C4-2B (cell line): ENCODE measurements at regions not wholly inside any gene's neighbourhood (a gene's known extent, or its start where the extent isn't known, plus 50 kb on each side); places are given as distances from the start of the nearest gene placed in this dataset.

ENCODE experiments used
- H3K27ac ChIP-seq: fragments of 450-650 bp; 2 replicates; pipeline ENCODE4 v1.5.1; 2017
- ZFX ChIP-seq: fragments of 450-650 bp; IDR thresholded peaks from 2 replicates; pipeline ENCODE4 v1.6.1; 2017
- TF ChIP-seq, protein P1 (sequence below): fragments of 450-650 bp; conservative IDR thresholded peaks from 2 replicates; pipeline ENCODE4 v1.5.1; 2017; ENCODE audit warnings: mild to moderate bottlenecking

DNA sequence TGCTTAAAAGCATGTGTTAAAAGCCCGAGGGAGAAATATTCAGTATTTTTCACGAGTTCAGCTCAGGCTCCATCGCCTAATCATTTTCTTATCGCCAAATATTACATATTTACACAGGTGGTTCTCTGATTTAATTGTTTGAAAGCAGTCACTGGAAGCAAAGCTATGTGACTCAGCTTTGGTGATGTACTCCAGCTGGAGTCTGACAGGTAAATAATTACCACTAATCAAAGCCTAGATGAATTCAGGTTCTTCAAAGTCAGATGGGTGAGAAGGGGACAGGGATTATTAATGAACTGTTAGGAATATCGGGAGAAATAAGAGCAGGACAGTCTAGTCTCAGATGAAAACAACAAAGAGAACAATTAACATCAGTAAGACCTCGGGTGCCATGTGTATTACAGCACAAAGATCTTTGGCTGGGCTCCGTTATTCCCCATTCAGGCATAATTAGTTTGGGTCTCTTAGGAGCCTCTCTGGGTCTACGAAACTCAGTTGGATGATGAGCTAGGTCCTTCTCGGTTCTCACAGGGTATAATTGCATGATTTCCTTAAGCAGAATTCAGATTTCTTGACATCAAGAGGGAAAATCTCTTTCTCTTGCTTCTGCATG is 331.7 kb upstream of the ADAMTS9 start:
- TF ChIP-seq, protein P1, sequence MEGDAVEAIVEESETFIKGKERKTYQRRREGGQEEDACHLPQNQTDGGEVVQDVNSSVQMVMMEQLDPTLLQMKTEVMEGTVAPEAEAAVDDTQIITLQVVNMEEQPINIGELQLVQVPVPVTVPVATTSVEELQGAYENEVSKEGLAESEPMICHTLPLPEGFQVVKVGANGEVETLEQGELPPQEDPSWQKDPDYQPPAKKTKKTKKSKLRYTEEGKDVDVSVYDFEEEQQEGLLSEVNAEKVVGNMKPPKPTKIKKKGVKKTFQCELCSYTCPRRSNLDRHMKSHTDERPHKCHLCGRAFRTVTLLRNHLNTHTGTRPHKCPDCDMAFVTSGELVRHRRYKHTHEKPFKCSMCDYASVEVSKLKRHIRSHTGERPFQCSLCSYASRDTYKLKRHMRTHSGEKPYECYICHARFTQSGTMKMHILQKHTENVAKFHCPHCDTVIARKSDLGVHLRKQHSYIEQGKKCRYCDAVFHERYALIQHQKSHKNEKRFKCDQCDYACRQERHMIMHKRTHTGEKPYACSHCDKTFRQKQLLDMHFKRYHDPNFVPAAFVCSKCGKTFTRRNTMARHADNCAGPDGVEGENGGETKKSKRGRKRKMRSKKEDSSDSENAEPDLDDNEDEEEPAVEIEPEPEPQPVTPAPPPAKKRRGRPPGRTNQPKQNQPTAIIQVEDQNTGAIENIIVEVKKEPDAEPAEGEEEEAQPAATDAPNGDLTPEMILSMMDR = no peak
- no peak for TF ChIP-seq ZFX
- H3K27ac ChIP-seq = no peak overlapping the region

DNA sequence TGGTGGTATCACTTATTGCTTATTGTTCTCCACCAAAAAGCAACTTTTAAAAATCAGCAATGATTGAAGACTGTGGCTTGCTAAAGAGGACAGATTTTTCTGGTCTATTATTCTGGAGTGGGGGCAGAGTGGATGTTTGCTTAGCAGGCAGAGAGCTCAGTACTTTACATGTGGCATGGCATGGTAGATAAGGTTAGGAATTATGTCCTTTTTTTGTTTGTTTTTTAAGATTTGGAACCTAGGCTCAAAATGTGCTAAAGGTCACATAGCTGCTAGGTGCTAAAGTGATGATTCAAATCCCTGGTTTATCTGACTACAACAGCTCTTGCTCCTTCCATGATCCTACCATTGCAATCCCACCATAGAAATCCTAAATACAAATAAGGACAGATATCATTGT is 331.0 kb upstream of the ADAMTS9 start:
- no peak for TF ChIP-seq ZFX
- TF ChIP-seq, protein P1 = no peak
- no peak overlapping the region for H3K27ac ChIP-seq

DNA sequence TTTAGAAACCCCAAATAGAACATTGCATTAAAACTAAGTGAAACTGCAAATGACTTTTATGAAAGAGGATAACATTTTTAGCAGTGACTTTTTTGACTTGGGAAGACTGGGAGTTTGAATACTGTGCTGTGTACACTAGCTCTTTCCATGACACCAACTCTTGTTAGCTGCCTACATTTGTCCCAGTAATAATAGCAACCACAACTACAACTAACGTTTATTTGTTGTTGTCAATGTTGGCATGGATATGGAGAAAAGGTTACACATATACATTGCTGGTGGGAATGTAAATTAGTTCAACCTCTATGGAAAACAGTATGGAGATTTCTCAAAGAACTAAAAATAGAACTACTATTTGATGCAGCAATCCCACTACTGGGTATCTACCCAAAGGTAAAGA is 329.6 kb upstream of the ADAMTS9 start:
- TF ChIP-seq, protein P1 = no peak
- no peak for TF ChIP-seq ZFX
- no peak overlapping the region for H3K27ac ChIP-seq

DNA sequence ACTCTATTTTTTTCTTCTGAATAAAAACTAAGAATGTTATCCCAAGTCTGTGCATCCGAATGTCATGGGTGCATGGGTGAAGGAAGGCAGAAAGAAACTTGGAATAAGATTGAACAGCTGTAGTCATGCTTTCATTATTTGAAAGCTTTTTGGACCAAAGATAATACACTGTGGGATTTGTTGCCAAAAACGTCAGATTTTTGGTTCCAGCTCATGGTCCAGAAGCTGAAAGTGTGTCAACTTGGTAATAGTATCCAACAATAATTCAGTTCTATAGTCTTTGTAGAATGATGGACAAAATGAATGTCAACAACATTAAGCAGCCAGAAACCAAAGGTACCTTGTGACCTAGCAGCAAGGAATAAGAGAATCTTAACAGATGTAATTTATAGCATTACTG is 327.9 kb upstream of the ADAMTS9 start:
- no peak overlapping the region for H3K27ac ChIP-seq
- no peak for TF ChIP-seq ZFX
- TF ChIP-seq, protein P1 = no peak

DNA sequence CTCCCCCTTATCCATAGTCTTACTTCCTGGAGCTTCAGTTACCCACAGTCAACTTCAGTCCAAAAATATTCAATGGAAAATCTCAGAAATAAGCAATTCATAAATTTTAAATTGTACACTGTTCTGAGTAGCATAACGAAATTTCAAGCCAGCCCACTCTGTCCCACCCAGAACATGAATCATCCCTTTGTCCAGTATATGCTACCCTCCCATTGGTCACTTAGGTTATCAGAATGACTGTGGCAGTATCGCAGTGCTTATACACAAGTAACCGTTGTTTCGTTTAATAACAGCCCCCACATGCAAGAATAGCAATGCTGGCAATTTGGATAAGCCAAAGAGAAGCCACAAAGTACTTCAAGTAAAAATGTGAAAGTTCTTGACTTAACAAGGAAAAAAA is 325.3 kb upstream of the ADAMTS9 start:
- H3K27ac ChIP-seq = no peak overlapping the region
- TF ChIP-seq, protein P1 = no peak

DNA sequence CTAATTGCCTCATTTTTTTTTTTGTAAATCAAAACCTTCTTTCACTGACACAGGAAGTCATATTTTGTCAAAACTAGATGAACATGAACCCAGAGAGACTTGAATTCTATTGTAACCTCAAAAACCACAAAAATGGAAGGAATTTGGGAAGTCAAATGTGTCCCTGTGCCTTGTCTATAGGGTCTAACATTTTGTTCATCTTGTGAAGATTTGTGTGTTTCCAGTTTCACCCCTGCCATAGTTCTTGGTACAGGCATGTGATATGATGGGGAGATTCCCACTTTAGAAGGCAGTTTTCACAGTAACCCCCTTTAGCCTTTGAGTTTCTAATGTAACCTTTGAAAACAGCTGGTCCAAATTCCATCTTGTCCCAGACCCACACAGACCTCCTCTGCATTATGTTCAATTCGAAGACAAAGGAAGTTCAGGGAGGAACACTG is 318.5 kb upstream of the ADAMTS9 start:
- no peak for TF ChIP-seq ZFX
- TF ChIP-seq, protein P1 = no peak
- no peak overlapping the region for H3K27ac ChIP-seq

DNA sequence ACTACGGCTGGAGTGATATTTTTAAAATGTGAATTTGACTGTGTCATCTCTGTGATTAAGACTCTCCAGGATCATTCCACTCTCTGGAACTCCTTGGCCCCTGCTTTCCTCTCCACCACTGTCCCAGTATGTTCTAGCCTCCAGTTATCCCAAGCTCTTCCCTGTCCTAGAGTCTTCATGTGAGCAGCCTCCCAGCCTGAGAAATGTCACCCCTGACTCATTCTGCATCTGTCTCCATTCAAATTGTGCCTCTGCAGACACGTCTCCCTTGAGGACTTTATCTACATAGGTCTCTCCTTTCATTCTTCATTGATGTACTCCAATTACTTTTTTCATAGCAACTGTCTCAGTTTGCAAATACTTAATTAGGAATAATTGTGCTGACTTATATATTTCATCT is 317.7 kb upstream of the ADAMTS9 start:
- no peak for TF ChIP-seq ZFX
- TF ChIP-seq, protein P1 = no peak
- H3K27ac ChIP-seq = no peak overlapping the region
